ENCODE measurements at regions not wholly inside any gene's neighbourhood (a gene's known extent, or its start where the extent isn't known, plus 50 kb on each side); places are given as distances from the start of the nearest gene placed in this dataset.

DNA sequence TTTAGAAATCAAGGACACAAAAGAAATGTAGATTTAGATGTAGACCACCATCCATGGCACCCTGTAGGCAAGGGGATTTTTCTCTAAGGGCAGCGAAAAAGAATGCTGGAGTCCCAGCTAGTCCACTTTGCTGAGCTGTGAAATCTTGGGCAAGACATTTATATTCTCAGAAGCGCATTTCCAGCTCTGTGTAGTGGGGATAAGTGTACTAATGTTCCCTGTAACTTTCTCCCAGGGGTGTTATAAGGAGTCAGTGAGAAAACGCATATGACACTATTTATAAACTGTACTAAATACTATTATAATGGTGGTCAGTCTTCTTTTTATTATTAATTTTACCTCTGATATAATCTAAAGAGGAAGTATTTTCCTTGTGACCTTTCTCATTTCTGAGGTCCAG is 133.4 kb upstream of the FRMD6 start (continued):
- TF ChIP-seq, protein P1, sequence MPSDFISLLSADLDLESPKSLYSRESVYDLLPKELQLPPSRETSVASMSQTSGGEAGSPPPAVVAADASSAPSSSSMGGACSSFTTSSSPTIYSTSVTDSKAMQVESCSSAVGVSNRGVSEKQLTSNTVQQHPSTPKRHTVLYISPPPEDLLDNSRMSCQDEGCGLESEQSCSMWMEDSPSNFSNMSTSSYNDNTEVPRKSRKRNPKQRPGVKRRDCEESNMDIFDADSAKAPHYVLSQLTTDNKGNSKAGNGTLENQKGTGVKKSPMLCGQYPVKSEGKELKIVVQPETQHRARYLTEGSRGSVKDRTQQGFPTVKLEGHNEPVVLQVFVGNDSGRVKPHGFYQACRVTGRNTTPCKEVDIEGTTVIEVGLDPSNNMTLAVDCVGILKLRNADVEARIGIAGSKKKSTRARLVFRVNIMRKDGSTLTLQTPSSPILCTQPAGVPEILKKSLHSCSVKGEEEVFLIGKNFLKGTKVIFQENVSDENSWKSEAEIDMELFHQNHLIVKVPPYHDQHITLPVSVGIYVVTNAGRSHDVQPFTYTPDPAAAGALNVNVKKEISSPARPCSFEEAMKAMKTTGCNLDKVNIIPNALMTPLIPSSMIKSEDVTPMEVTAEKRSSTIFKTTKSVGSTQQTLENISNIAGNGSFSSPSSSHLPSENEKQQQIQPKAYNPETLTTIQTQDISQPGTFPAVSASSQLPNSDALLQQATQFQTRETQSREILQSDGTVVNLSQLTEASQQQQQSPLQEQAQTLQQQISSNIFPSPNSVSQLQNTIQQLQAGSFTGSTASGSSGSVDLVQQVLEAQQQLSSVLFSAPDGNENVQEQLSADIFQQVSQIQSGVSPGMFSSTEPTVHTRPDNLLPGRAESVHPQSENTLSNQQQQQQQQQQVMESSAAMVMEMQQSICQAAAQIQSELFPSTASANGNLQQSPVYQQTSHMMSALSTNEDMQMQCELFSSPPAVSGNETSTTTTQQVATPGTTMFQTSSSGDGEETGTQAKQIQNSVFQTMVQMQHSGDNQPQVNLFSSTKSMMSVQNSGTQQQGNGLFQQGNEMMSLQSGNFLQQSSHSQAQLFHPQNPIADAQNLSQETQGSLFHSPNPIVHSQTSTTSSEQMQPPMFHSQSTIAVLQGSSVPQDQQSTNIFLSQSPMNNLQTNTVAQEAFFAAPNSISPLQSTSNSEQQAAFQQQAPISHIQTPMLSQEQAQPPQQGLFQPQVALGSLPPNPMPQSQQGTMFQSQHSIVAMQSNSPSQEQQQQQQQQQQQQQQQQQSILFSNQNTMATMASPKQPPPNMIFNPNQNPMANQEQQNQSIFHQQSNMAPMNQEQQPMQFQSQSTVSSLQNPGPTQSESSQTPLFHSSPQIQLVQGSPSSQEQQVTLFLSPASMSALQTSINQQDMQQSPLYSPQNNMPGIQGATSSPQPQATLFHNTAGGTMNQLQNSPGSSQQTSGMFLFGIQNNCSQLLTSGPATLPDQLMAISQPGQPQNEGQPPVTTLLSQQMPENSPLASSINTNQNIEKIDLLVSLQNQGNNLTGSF (CRISPR knock-in tag; IDR thresholded peaks at IDR 0.05) = no peak
- TF ChIP-seq, protein P2, sequence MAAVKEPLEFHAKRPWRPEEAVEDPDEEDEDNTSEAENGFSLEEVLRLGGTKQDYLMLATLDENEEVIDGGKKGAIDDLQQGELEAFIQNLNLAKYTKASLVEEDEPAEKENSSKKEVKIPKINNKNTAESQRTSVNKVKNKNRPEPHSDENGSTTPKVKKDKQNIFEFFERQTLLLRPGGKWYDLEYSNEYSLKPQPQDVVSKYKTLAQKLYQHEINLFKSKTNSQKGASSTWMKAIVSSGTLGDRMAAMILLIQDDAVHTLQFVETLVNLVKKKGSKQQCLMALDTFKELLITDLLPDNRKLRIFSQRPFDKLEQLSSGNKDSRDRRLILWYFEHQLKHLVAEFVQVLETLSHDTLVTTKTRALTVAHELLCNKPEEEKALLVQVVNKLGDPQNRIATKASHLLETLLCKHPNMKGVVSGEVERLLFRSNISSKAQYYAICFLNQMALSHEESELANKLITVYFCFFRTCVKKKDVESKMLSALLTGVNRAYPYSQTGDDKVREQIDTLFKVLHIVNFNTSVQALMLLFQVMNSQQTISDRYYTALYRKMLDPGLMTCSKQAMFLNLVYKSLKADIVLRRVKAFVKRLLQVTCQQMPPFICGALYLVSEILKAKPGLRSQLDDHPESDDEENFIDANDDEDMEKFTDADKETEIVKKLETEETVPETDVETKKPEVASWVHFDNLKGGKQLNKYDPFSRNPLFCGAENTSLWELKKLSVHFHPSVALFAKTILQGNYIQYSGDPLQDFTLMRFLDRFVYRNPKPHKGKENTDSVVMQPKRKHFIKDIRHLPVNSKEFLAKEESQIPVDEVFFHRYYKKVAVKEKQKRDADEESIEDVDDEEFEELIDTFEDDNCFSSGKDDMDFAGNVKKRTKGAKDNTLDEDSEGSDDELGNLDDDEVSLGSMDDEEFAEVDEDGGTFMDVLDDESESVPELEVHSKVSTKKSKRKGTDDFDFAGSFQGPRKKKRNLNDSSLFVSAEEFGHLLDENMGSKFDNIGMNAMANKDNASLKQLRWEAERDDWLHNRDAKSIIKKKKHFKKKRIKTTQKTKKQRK (IDR thresholded peaks at IDR 0.05; ENCODE audit: low read length) = no peak
- no peak for TF ChIP-seq NFKBIZ (CRISPR knock-in tag; IDR thresholded peaks at IDR 0.05)
- TF ChIP-seq, protein P3, sequence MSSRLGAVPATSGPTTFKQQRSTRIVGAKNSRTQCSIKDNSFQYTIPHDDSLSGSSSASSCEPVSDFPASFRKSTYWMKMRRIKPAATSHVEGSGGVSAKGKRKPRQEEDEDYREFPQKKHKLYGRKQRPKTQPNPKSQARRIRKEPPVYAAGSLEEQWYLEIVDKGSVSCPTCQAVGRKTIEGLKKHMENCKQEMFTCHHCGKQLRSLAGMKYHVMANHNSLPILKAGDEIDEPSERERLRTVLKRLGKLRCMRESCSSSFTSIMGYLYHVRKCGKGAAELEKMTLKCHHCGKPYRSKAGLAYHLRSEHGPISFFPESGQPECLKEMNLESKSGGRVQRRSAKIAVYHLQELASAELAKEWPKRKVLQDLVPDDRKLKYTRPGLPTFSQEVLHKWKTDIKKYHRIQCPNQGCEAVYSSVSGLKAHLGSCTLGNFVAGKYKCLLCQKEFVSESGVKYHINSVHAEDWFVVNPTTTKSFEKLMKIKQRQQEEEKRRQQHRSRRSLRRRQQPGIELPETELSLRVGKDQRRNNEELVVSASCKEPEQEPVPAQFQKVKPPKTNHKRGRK (CRISPR knock-in tag; IDR thresholded peaks at IDR 0.05) = no peak
- no peak for TF ChIP-seq SP2 (CRISPR knock-in tag; IDR thresholded peaks at IDR 0.05)
- TF ChIP-seq GPN1 (CRISPR knock-in tag; IDR thresholded peaks at IDR 0.05; ENCODE audit: borderline replicate concordance) = no peak
- no peak for TF ChIP-seq MIXL1 (CRISPR knock-in tag; IDR thresholded peaks at IDR 0.05)
- TF ChIP-seq ZFP41 (CRISPR knock-in tag; IDR thresholded peaks at IDR 0.05; ENCODE audit: borderline replicate concordance) = no peak
- TF ChIP-seq, protein P4, sequence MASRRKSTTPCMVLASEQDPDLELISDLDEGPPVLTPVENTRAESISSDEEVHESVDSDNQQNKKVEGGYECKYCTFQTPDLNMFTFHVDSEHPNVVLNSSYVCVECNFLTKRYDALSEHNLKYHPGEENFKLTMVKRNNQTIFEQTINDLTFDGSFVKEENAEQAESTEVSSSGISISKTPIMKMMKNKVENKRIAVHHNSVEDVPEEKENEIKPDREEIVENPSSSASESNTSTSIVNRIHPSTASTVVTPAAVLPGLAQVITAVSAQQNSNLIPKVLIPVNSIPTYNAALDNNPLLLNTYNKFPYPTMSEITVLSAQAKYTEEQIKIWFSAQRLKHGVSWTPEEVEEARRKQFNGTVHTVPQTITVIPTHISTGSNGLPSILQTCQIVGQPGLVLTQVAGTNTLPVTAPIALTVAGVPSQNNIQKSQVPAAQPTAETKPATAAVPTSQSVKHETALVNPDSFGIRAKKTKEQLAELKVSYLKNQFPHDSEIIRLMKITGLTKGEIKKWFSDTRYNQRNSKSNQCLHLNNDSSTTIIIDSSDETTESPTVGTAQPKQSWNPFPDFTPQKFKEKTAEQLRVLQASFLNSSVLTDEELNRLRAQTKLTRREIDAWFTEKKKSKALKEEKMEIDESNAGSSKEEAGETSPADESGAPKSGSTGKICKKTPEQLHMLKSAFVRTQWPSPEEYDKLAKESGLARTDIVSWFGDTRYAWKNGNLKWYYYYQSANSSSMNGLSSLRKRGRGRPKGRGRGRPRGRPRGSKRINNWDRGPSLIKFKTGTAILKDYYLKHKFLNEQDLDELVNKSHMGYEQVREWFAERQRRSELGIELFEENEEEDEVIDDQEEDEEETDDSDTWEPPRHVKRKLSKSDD (CRISPR knock-in tag; IDR thresholded peaks at IDR 0.05; ENCODE audit: low read depth) = no peak
- TF ChIP-seq HES4 (CRISPR knock-in tag; IDR thresholded peaks at IDR 0.05; ENCODE audit: borderline replicate concordance) = no peak

All from HepG2 (cell line).